ENCODE measurements at regions not wholly inside any gene's neighbourhood (a gene's known extent, or its start where the extent isn't known, plus 50 kb on each side); places are given as distances from the start of the nearest gene placed in this dataset.

GRCh38 chr9:81370096-81370495, 319.3 kb downstream of the TLE1 start (continued):
- TF ChIP-seq SP1 (IDR thresholded peaks at IDR 0.05; ENCODE audit: low read depth, low read length) (no peak), E2F6 (IDR thresholded peaks at IDR 0.05) (no peak), GTF2F1 (IDR thresholded peaks at IDR 0.05; ENCODE audit: borderline replicate concordance, low read depth, low read length) (no peak)
